ENCODE measurements at regions not wholly inside any gene's neighbourhood (a gene's known extent, or its start where the extent isn't known, plus 50 kb on each side); places are given as distances from the start of the nearest gene placed in this dataset.

DNA sequence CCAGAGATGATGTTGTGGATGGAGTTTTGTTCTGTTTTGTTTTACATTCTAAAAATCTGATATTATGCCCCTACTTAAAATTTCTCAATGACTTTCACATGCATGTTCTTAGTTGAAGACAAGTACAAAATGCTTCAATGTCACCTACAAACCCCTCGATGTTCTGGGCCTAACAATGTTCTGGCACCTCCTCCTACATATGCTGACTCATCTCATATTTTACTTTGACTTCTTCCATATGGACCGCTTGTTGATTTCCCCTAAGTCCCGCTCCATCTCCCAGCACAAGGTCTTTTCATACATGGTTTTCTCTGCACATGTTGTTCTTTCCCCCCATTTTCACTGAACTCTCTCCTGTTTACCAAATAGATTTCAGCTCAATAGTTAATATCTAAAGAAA, 441.4 kb downstream of the CNTN6 start:
- Histone ChIP-seq H3K36me3 (no peaks in the 10 kb centered on the region), H3K9me3 (no peaks in the 10 kb centered on the region), H3K4me1 (no peaks in the 10 kb centered on the region), H3K27me3 (no peaks in the 10 kb centered on the region), H3K4me3 (replicated peaks in 1 of 3) (no peak overlapping the region), H3K27ac (no peak overlapping the region)
- no peak for DNase-seq
- TF ChIP-seq CTCF (IDR thresholded peaks at IDR 0.05) (no peak), POLR2A (IDR thresholded peaks at IDR 0.05) (no peak)
- WGBS, 2 donors: 91 to 98% methylated on average over 3 of the region's 3 CpGs
- intact Hi-C loops (cut with DNase I): no loop called here

DNA sequence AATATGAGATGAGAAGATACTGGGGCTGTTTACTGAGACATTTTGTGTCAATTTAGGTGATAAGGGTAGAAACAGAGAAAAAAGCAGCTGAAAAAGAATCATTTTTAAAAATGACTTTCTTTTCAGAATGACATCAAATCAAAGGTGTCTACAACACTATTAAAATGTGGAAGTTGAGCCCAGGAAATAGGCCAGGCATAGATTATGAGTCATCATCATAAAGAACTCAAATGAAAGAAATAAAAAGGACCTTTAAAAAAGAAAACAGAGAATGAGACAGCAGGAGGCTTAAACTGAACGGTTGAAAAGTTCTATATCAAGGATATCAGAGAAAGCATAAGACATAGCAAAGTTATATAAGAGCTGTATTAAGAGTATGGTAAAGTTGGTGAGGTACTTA, 442.5 kb downstream of the CNTN6 start:
- 84 to 95% methylated on average over 1 of the region's 1 CpG for WGBS, 2 donors
- no peaks in the 10 kb centered on the region for H3K27me3 ChIP-seq
- no peak overlapping the region for H3K27ac ChIP-seq
- no peak for TF ChIP-seq CTCF (IDR thresholded peaks at IDR 0.05)
- TF ChIP-seq POLR2A (IDR thresholded peaks at IDR 0.05): no peak
- no peaks in the 10 kb centered on the region for H3K4me1 ChIP-seq
- no peaks in the 10 kb centered on the region for H3K36me3 ChIP-seq
- no peak for DNase-seq
- intact Hi-C loops (cut with DNase I): no loop called here
- H3K4me3 ChIP-seq (replicated peaks in 1 of 3): no peak overlapping the region
- no peaks in the 10 kb centered on the region for H3K9me3 ChIP-seq

- no peak for DNase-seq
- Histone ChIP-seq H3K27me3 (no peaks in the 10 kb centered on the region), H3K36me3 (no peaks in the 10 kb centered on the region), H3K4me3 (replicated peaks in 1 of 3) (no peak overlapping the region), H3K4me1 (no peaks in the 10 kb centered on the region), H3K9me3 (no peaks in the 10 kb centered on the region), H3K27ac (no peak overlapping the region)
- intact Hi-C loops (cut with DNase I): no loop called here
- WGBS, 2 donors: 80 to 90% methylated on average over 1 of the region's 1 CpG
- TF ChIP-seq CTCF (IDR thresholded peaks at IDR 0.05) (no peak), POLR2A (IDR thresholded peaks at IDR 0.05) (no peak)
These were observed 447.9 kb downstream of the CNTN6 start for GRCh38 chr3:1540686-1541085.

DNA sequence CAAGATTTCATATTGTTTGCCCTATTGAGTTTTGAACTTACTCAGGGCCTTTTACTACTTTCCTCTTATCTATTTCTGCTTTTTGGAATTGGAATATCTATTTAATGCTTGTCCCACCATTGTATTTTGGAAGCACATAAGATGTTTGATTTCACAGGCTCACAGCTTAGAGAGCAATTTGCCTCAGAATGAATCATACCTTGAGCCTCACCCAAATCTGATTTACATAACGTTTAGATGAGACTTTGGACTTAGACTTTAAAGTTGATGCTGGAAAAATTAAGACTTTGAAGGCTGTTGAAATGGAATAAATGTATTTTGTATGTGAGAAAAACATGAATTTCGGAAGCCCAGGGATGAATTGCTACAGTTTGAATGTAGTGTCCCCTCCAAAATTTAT, 458.9 kb downstream of the CNTN6 start:
- H3K27ac ChIP-seq: no peak overlapping the region
- no peaks in the 10 kb centered on the region for H3K4me1 ChIP-seq
- no peaks in the 10 kb centered on the region for H3K27me3 ChIP-seq
- DNase-seq: no peak
- TF ChIP-seq POLR2A (IDR thresholded peaks at IDR 0.05) (no peak), CTCF (IDR thresholded peaks at IDR 0.05) (no peak)
- no peaks in the 10 kb centered on the region for H3K36me3 ChIP-seq
- no peaks in the 10 kb centered on the region for H3K9me3 ChIP-seq
- no peak overlapping the region for H3K4me3 ChIP-seq (replicated peaks in 1 of 3)
- WGBS, 2 donors: 84 to 87% methylated on average over 2 of the region's 2 CpGs
- intact Hi-C loops (cut with DNase I): no loop called here

GRCh38 chr3:1552831-1553230, 460.0 kb downstream of the CNTN6 start:
- TF ChIP-seq POLR2A (IDR thresholded peaks at IDR 0.05) (no peak), CTCF (IDR thresholded peaks at IDR 0.05) (no peak)
- Histone ChIP-seq H3K4me1 (no peaks in the 10 kb centered on the region), H3K27me3 (no peaks in the 10 kb centered on the region), H3K27ac (no peak overlapping the region), H3K9me3 (no peaks in the 10 kb centered on the region), H3K4me3 (replicated peaks in 1 of 3) (no peak overlapping the region), H3K36me3 (no peaks in the 10 kb centered on the region)
- intact Hi-C loops (cut with DNase I): no loop called here
- WGBS, 2 donors: 85 to 89% methylated on average over 1 of the region's 1 CpG
- DNase-seq: no peak
